Left ventricle myocardium inferior (tissue), 1 donor: ENCODE measurements at regions not wholly inside any gene's neighbourhood (a gene's known extent, or its start where the extent isn't known, plus 50 kb on each side); places are given as distances from the start of the nearest gene placed in this dataset.

Experiments used
- DNase-seq: peaks from one replicate; pipeline ENCODE4 v3.0.0-alpha.2; 2020
- H3K27ac ChIP-seq: fragments of 200-600 bp; replicated peaks from 2 replicates; pipeline ENCODE4 v1.8.0; 2021
- H3K27me3 ChIP-seq: fragments of 200-600 bp; 2 replicates; pipeline ENCODE4 v1.8.0; 2021; ENCODE audit warnings: low read depth
- H3K36me3 ChIP-seq: fragments of 200-600 bp; 2 replicates; pipeline ENCODE4 v1.8.0; 2021
- H3K4me1 ChIP-seq: fragments of 200-600 bp; 2 replicates; pipeline ENCODE4 v1.8.0; 2021
- H3K4me3 ChIP-seq: fragments of 200-600 bp; 2 replicates; pipeline ENCODE4 v1.8.0; 2021; ENCODE audit warnings: mild to moderate bottlenecking, moderate library complexity
- H3K9me3 ChIP-seq: fragments of 200-600 bp; replicated peaks from 2 replicates; pipeline ENCODE4 v1.8.0; 2021
- CTCF ChIP-seq: fragments of 200-600 bp; IDR thresholded peaks from 2 replicates; pipeline ENCODE4 v1.8.0; 2021; ENCODE audit warnings: antibody characterized with exemption, mild to moderate bottlenecking, borderline replicate concordance
- intact Hi-C: fragments of 100-400 bp; cut with micrococcal nuclease; formaldehyde crosslinking; loops from one replicate; pipeline ENCODE4 v1.11.0; 2022
- donor health status: DM: no; HTN: yes; CAD: no; lungs with severe emphysema.

- Histone ChIP-seq H3K27ac (no peak overlapping the region), H3K4me1 (no peaks in the 10 kb centered on the region), H3K27me3 (no peaks in the 10 kb centered on the region), H3K36me3 (no peaks in the 10 kb centered on the region), H3K4me3 (no peak overlapping the region), H3K9me3 (no peaks in the 10 kb centered on the region)
- no peak for DNase-seq
- TF ChIP-seq CTCF = no peak
- intact Hi-C loops = no loop called here
Measured at GRCh38 chr5:128615578-128615977, 77.5 kb upstream of the FBN2 start.

GRCh38 chr5:128626536-128627090 is 88.6 kb upstream of the FBN2 start:
- Histone ChIP-seq H3K27ac (no peak overlapping the region), H3K9me3 (no peaks in the 10 kb centered on the region), H3K4me3 (no peak overlapping the region), H3K4me1 (no peaks in the 10 kb centered on the region), H3K27me3 (no peaks in the 10 kb centered on the region), H3K36me3 (no peaks in the 10 kb centered on the region)
- no peak for DNase-seq
- intact Hi-C loops = no loop called here
- no peak for TF ChIP-seq CTCF

DNA sequence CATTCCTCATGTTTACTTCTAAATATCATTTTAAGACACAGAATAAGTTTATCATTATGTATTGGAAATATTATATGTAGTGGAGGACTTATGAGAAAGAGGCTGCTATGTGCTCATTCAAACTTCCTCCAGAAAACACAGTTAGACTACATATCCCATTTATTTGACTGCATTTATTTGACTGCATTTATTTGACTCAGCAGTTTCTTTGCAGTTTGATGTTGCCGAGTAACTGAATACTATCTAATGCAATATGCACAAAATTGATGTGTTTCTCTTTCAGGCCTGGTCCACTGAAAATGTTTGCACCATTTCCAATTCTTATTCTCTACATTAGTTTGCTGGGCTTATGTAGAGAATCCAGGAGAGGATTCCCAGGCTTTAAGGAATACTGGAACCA is 89.9 kb upstream of the FBN2 start:
- no peak for DNase-seq
- H3K4me3 ChIP-seq = no peak overlapping the region
- TF ChIP-seq CTCF = no peak
- H3K4me1 ChIP-seq = no peaks in the 10 kb centered on the region
- H3K36me3 ChIP-seq = no peaks in the 10 kb centered on the region
- intact Hi-C loops = no loop called here
- H3K27me3 ChIP-seq = no peaks in the 10 kb centered on the region
- no peaks in the 10 kb centered on the region for H3K9me3 ChIP-seq
- no peak overlapping the region for H3K27ac ChIP-seq

GRCh38 chr5:128629157-128629556 is 91.1 kb upstream of the FBN2 start:
- H3K4me3 ChIP-seq = no peak overlapping the region
- TF ChIP-seq CTCF = no peak
- H3K9me3 ChIP-seq = no peaks in the 10 kb centered on the region
- H3K27me3 ChIP-seq = no peaks in the 10 kb centered on the region
- no peaks in the 10 kb centered on the region for H3K36me3 ChIP-seq
- H3K4me1 ChIP-seq = no peaks in the 10 kb centered on the region
- no peak for DNase-seq
- no peak overlapping the region for H3K27ac ChIP-seq
- intact Hi-C loops = no loop called here

- TF ChIP-seq CTCF = no peak
- no peak for DNase-seq
- no peak overlapping the region for H3K4me3 ChIP-seq
- intact Hi-C loops = no loop called here
- H3K4me1 ChIP-seq = no peaks in the 10 kb centered on the region
- H3K36me3 ChIP-seq = no peaks in the 10 kb centered on the region
- no peak overlapping the region for H3K27ac ChIP-seq
- no peaks in the 10 kb centered on the region for H3K27me3 ChIP-seq
- H3K9me3 ChIP-seq = no peaks in the 10 kb centered on the region
Measured at GRCh38 chr5:128630121-128630520, 92.1 kb upstream of the FBN2 start.

DNA sequence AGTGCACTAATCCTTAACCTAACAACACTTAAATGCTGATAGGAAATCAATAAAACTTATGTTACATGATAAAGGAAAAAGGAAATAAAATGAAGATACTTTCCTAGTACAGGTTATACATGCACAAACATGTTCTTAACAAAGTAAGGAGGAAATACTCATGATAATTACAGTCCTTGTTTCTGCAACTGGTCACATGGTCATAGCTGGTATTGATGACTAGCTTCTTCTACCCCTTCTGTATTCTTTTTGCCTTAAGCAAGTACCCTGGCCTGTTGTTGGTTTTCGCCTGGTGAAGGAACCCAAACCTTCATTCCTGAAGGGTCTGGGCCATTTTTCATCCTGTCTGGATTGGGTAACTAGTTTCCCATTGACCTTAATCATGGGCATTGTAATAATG is 93.7 kb upstream of the FBN2 start:
- no peak for DNase-seq
- no peaks in the 10 kb centered on the region for H3K9me3 ChIP-seq
- no peaks in the 10 kb centered on the region for H3K27me3 ChIP-seq
- no peak for TF ChIP-seq CTCF
- no peaks in the 10 kb centered on the region for H3K36me3 ChIP-seq
- H3K4me3 ChIP-seq = no peak overlapping the region
- intact Hi-C loops = no loop called here
- no peak overlapping the region for H3K27ac ChIP-seq
- no peaks in the 10 kb centered on the region for H3K4me1 ChIP-seq
